ENCODE measurements at regions not wholly inside any gene's neighbourhood (a gene's known extent, or its start where the extent isn't known, plus 50 kb on each side); places are given as distances from the start of the nearest gene placed in this dataset.

DNA sequence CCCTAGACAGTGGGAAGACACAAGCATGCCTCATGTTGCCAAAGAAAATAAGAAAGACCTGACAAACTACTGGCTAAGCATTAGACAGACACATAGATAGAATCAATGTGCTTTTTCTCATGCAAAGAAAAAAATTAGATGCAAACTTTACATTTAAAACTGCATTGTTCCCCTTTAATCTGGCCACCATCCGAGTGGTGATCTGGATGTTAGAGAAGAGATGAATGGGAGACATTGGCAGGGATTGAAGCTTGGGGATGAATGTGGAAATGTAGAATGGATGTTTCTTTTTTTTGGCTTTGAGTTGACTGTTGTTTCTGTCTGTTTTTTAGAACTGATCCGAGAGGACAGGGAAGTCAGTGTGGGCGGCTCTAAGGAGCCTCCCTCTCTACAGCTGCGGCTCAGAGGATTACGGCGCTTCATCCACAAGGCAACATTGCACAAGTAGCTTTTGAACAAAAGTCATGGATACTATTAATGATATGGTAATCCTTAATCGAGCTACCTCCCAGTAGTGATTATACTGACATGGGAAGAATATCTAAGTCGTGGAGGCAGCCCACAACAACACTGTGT lies 53.0 kb downstream of the HELT start:
- ChIA-PET POLR2A (no interaction called here), CTCF (interaction anchor here (0.8 to 1.4 kb wide), 2 partner anchors 24 to 25 kb away, joined by 3 to 4 read pairs; no protein-coding TSS in a partner anchor)
- Histone ChIP-seq H3K4me3 (ENCODE audit: low read depth, low read length) (no peak overlapping the region), H3K27ac (ENCODE audit: extremely low read depth, low read depth, low read length) (no peak overlapping the region), H3K36me3 (ENCODE audit: control insufficient read depth in 2 of 2, insufficient read depth in 1 of 2, low read length in 2 of 2) (no peaks in the 10 kb centered on the region), H3K4me1 (ENCODE audit: control insufficient read depth, insufficient read depth, low read length) (no peaks in the 10 kb centered on the region), H3K9me3 (ENCODE audit: control insufficient read depth, insufficient read depth, low read depth, low read length) (no peaks in the 10 kb centered on the region)
- TF ChIP-seq SETDB1 (IDR thresholded peaks at IDR 0.05; ENCODE audit: insufficient read length, low read length) (no peak), ZNF24 (tag by site-specific recombination; IDR thresholded peaks at IDR 0.05) (no peak), OSR2 (tag by site-specific recombination; IDR thresholded peaks at IDR 0.05) (no peak), ZNF169 (tag by site-specific recombination; IDR thresholded peaks at IDR 0.05) (no peak), ZNF394 (tag by site-specific recombination; IDR thresholded peaks at IDR 0.05; ENCODE audit: borderline replicate concordance) (no peak), KLF8 (tag by site-specific recombination; IDR thresholded peaks at IDR 0.05) (no peak), ZNF530 (tag by site-specific recombination; IDR thresholded peaks at IDR 0.05; ENCODE audit: low read depth) (no peak), ZNF174 (tag by site-specific recombination; IDR thresholded peaks at IDR 0.05) (no peak)
- TF ChIP-seq, protein P1, sequence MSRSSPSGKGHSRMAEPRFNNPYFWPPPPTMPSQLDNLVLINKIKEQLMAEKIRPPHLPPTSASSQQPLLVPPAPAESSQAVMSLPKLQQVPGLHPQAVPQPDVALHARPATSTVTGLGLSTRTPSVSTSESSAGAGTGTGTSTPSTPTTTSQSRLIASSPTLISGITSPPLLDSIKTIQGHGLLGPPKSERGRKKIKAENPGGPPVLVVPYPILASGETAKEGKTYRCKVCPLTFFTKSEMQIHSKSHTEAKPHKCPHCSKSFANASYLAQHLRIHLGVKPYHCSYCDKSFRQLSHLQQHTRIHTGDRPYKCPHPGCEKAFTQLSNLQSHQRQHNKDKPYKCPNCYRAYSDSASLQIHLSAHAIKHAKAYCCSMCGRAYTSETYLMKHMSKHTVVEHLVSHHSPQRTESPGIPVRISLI (tag by site-specific recombination; IDR thresholded peaks at IDR 0.05), result no peak

DNA sequence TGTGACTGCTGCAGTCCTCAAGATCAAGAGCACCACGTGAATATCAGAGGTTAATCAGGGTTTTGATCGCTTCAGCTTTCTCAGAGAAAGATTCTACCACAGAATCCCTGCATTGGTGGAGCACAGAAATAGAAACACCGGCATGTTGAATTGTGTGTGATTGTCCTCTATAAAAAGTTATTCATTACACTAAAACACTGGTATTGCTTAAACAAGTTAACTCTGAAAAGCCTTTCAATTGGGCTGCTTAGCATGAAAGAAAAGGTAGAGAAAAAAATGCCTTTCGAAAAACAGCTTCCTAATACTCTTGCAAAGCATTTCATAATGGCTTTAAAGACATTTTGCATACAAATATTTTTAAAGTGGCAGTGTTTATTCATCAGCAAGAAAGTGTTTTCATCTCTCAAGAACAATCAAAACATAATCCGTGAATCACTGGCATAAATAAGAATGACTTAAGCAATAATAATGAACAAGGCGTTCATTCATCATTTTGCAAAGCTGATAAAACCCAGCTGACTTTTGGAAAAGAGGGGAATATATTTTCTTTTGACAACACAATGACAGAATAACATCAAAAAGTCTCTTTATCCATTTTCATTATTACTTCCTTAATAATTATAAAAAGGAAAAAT lies 61.1 kb downstream of the HELT start:
- Histone ChIP-seq H3K27ac (ENCODE audit: extremely low read depth, low read depth, low read length) (no peak overlapping the region), H3K36me3 (ENCODE audit: control insufficient read depth in 2 of 2, insufficient read depth in 1 of 2, low read length in 2 of 2) (no peaks in the 10 kb centered on the region), H3K4me3 (ENCODE audit: low read depth, low read length) (no peak overlapping the region), H3K9me3 (ENCODE audit: control insufficient read depth, insufficient read depth, low read depth, low read length) (no peaks in the 10 kb centered on the region), H3K4me1 (ENCODE audit: control insufficient read depth, insufficient read depth, low read length) (no peaks in the 10 kb centered on the region)
- ChIA-PET CTCF (interaction anchor here (1.3 kb wide), 2 partner anchors 17 to 958 kb away, joined by 3 to 7 read pairs; no protein-coding TSS in a partner anchor), POLR2A (no interaction called here)
- TF ChIP-seq ZNF155 (tag by site-specific recombination; IDR thresholded peaks at IDR 0.05), result no peak
- TF ChIP-seq TCF7L2 (IDR thresholded peaks at IDR 0.05; ENCODE audit: borderline replicate concordance, low read depth, low read length), result no peak
- no peak for TF ChIP-seq ZNF423 (tag by site-specific recombination; IDR thresholded peaks at IDR 0.05)
- TF ChIP-seq, protein P2, sequence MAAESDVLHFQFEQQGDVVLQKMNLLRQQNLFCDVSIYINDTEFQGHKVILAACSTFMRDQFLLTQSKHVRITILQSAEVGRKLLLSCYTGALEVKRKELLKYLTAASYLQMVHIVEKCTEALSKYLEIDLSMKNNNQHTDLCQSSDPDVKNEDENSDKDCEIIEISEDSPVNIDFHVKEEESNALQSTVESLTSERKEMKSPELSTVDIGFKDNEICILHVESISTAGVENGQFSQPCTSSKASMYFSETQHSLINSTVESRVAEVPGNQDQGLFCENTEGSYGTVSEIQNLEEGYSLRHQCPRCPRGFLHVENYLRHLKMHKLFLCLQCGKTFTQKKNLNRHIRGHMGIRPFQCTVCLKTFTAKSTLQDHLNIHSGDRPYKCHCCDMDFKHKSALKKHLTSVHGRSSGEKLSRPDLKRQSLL (tag by site-specific recombination; IDR thresholded peaks at IDR 0.05), result no peak

DNA sequence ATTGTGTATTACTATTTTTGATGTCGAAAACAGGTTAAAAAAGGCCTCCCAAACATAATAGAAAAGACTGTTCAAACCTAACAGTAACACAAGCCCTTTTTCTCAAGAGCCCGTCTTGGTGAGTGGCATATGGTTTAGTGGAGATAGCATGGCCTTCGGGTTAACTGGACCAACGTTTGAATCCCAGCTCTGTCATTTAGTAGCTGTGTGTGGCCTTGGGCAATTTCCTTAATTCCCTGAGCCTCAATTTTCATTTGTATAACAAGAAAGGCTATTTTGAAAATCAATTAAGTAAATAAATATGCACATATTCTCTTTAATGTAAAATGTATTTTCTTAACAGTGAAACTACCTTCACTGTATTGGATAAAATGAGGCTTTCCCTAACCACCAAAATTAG lies 62.3 kb downstream of the HELT start:
- ChIA-PET CTCF (interaction anchor here (1.0 kb wide), 1 partner anchor 15 kb away, joined by 3 read pairs; no protein-coding TSS in a partner anchor), POLR2A (no interaction called here)
- H3K4me1 ChIP-seq (ENCODE audit: control insufficient read depth, insufficient read depth, low read length), result no peaks in the 10 kb centered on the region
- no peak overlapping the region for H3K4me3 ChIP-seq (ENCODE audit: low read depth, low read length)
- no peaks in the 10 kb centered on the region for H3K9me3 ChIP-seq (ENCODE audit: control insufficient read depth, insufficient read depth, low read depth, low read length)
- no peaks in the 10 kb centered on the region for H3K36me3 ChIP-seq (ENCODE audit: control insufficient read depth in 2 of 2, insufficient read depth in 1 of 2, low read length in 2 of 2)
- H3K27ac ChIP-seq (ENCODE audit: extremely low read depth, low read depth, low read length), result no peak overlapping the region
- TF ChIP-seq ZNF600 (tag by site-specific recombination; IDR thresholded peaks at IDR 0.05) (no peak), ZNF354C (tag by site-specific recombination; IDR thresholded peaks at IDR 0.05; ENCODE audit: borderline replicate concordance, low read depth) (no peak), ZNF24 (tag by site-specific recombination; IDR thresholded peaks at IDR 0.05) (no peak), ZXDB (tag by site-specific recombination; IDR thresholded peaks at IDR 0.05) (no peak), ZSCAN16 (tag by site-specific recombination; IDR thresholded peaks at IDR 0.05) (no peak), GLIS1 (tag by site-specific recombination; IDR thresholded peaks at IDR 0.05) (no peak), GLI2 (tag by site-specific recombination; IDR thresholded peaks at IDR 0.05; ENCODE audit: borderline replicate concordance, low read depth) (no peak), ZNF221 (tag by site-specific recombination; IDR thresholded peaks at IDR 0.05; ENCODE audit: borderline replicate concordance) (no peak), KLF10 (tag by site-specific recombination; IDR thresholded peaks at IDR 0.05) (no peak), FEZF1 (tag by site-specific recombination; IDR thresholded peaks at IDR 0.05) (no peak)
- TF ChIP-seq, protein P1 (tag by site-specific recombination; IDR thresholded peaks at IDR 0.05), result no peak
- TF ChIP-seq, protein P3, sequence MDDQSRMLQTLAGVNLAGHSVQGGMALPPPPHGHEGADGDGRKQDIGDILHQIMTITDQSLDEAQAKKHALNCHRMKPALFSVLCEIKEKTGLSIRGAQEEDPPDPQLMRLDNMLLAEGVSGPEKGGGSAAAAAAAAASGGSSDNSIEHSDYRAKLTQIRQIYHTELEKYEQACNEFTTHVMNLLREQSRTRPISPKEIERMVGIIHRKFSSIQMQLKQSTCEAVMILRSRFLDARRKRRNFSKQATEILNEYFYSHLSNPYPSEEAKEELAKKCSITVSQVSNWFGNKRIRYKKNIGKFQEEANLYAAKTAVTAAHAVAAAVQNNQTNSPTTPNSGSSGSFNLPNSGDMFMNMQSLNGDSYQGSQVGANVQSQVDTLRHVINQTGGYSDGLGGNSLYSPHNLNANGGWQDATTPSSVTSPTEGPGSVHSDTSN (CRISPR knock-in tag; IDR thresholded peaks at IDR 0.05), result no peak
- TF ChIP-seq, protein P4, sequence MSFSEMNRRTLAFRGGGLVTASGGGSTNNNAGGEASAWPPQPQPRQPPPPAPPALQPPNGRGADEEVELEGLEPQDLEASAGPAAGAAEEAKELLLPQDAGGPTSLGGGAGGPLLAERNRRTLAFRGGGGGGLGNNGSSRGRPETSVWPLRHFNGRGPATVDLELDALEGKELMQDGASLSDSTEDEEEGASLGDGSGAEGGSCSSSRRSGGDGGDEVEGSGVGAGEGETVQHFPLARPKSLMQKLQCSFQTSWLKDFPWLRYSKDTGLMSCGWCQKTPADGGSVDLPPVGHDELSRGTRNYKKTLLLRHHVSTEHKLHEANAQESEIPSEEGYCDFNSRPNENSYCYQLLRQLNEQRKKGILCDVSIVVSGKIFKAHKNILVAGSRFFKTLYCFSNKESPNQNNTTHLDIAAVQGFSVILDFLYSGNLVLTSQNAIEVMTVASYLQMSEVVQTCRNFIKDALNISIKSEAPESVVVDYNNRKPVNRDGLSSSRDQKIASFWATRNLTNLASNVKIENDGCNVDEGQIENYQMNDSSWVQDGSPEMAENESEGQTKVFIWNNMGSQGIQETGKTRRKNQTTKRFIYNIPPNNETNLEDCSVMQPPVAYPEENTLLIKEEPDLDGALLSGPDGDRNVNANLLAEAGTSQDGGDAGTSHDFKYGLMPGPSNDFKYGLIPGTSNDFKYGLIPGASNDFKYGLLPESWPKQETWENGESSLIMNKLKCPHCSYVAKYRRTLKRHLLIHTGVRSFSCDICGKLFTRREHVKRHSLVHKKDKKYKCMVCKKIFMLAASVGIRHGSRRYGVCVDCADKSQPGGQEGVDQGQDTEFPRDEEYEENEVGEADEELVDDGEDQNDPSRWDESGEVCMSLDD (tag by site-specific recombination; IDR thresholded peaks at IDR 0.05), result no peak
